OCI-LY1 (cell line): ENCODE measurements at regions not wholly inside any gene's neighbourhood (a gene's known extent, or its start where the extent isn't known, plus 50 kb on each side); places are given as distances from the start of the nearest gene placed in this dataset.

ENCODE experiments used
- H2AFZ ChIP-seq: fragments of 200-600 bp; sonication (generic), shearing (Covaris generic); 2 replicates; pipeline ENCODE4 v1.6.0; 2014; ENCODE audit warnings: antibody characterized with exemption, mild to moderate bottlenecking, low read length
- H3F3A ChIP-seq: fragments of 200-600 bp; sonication (generic), shearing (Covaris generic); 2 replicates; pipeline ENCODE4 v1.6.0; 2014; ENCODE audit warnings: mild to moderate bottlenecking, antibody characterized with exemption, low read length, moderate library complexity; ENCODE audit not compliant: insufficient read depth
- H3K27ac ChIP-seq: fragments of 200-600 bp; sonication (generic); 2 replicates; pipeline ENCODE4 v1.5.1; 2014; ENCODE audit warnings: low read length, mixed run types, mild to moderate bottlenecking, low read depth; ENCODE audit not compliant: poor library complexity, severe bottlenecking
- H3K27me3 ChIP-seq: fragments of 200-600 bp; sonication (generic); 2 replicates; pipeline ENCODE4 v1.6.0; 2014; ENCODE audit warnings: antibody characterized with exemption, mild to moderate bottlenecking, low read length, moderate library complexity; ENCODE audit not compliant: insufficient read depth
- H3K36me3 ChIP-seq: fragments of 200-600 bp; sonication (generic); 2 replicates; pipeline ENCODE4 v1.6.1; 2014; ENCODE audit warnings: mild to moderate bottlenecking, antibody characterized with exemption, low read length, moderate library complexity, mixed read lengths; ENCODE audit not compliant: insufficient read depth
- H3K4me1 ChIP-seq: fragments of 200-600 bp; sonication (generic); 2 replicates; pipeline ENCODE4 v1.5.1; 2014; ENCODE audit warnings: mild to moderate bottlenecking, low read length, moderate library complexity; ENCODE audit not compliant: insufficient read depth, severe bottlenecking
- H3K4me2 ChIP-seq: fragments of 200-600 bp; sonication (generic), shearing (Covaris generic); 2 replicates; pipeline ENCODE4 v1.6.1; 2014; ENCODE audit warnings: low read length
- H3K4me3 ChIP-seq: fragments of 200-600 bp; sonication (generic); 2 replicates; pipeline ENCODE4 v1.5.1; 2014; ENCODE audit warnings: low read length, low read depth, mild to moderate bottlenecking, mixed read lengths; ENCODE audit not compliant: poor library complexity, severe bottlenecking
- H3K79me2 ChIP-seq: fragments of 200-600 bp; shearing (Covaris generic); 2 replicates; pipeline ENCODE4 v1.6.1; 2016; ENCODE audit warnings: mixed run types, low read length, mixed read lengths; ENCODE audit not compliant: insufficient read depth
- H3K9ac ChIP-seq: fragments of 200-600 bp; sonication (generic), shearing (Covaris generic); 2 replicates; pipeline ENCODE4 v1.6.1; 2014; ENCODE audit warnings: mild to moderate bottlenecking, low read length, mixed read lengths
- H3K9me2 ChIP-seq: fragments of 200-600 bp; sonication (generic), shearing (Covaris generic); 2 replicates; pipeline ENCODE4 v1.6.1; 2014; ENCODE audit warnings: low read depth, mild to moderate bottlenecking, low read length, mixed read lengths
- H3K9me3 ChIP-seq: fragments of 200-600 bp; shearing (Covaris generic); 2 replicates; pipeline ENCODE4 v1.6.1; 2014; ENCODE audit warnings: low read length, mixed read lengths
- H4K20me1 ChIP-seq: fragments of 200-600 bp; sonication (generic), shearing (Covaris generic); 2 replicates; pipeline ENCODE4 v1.6.0; 2016; ENCODE audit warnings: mild to moderate bottlenecking, low read length; ENCODE audit not compliant: insufficient read depth
- EZH2 ChIP-seq: fragments of 200-600 bp; sonication (generic), shearing (Covaris generic); IDR thresholded peaks from 2 replicates; pipeline ENCODE4 v1.8.0; 2017; ENCODE audit warnings: borderline replicate concordance, mixed run types, mild to moderate bottlenecking, antibody characterized with exemption, low read length, moderate library complexity, mixed read lengths
- TF ChIP-seq, protein P1 (sequence below): fragments of 200-600 bp; sonication (generic), shearing (Covaris generic); IDR thresholded peaks from 2 replicates; pipeline ENCODE4 v1.5.1; 2017; ENCODE audit warnings: mild to moderate bottlenecking, antibody characterized with exemption, low read length, moderate library complexity, mixed read lengths

DNA sequence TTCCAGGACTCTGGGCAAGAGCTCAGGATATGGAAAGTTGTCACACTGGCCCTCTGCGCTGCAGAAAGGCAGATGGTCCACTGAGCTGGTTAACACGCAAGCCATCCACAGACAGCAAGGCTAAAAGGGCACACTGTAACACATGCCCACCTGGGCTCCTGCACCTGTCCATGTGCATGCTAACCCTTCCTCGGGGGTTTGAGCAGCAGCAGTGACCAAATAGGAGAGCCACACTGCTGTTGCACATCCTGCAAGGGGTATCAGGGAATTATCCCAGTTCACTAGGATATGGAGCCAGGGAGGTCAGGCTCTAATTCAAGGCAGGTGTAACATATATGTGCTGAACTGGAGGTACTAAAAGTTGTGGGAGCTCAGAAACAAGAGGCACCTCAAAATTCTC is 471.0 kb upstream of the CDH5 start:
- Histone ChIP-seq H3K4me1 (no peaks in the 10 kb centered on the region), H3K27ac (no peak overlapping the region), H4K20me1 (no peaks in the 10 kb centered on the region), H3K9me2 (no peaks in the 10 kb centered on the region), H3F3A (no peaks in the 10 kb centered on the region), H3K27me3 (0 out of 2 replicates have a peak, but pooled peaks cover 4% of the 10 kb centered on the region), H3K9me3 (no peaks in the 10 kb centered on the region), H3K9ac (no peak overlapping the region), H3K4me3 (no peak overlapping the region), H3K4me2 (no peak overlapping the region), H2AFZ (no peak overlapping the region), H3K79me2 (no peaks in the 10 kb centered on the region), H3K36me3 (no peaks in the 10 kb centered on the region)
- TF ChIP-seq, protein P1, sequence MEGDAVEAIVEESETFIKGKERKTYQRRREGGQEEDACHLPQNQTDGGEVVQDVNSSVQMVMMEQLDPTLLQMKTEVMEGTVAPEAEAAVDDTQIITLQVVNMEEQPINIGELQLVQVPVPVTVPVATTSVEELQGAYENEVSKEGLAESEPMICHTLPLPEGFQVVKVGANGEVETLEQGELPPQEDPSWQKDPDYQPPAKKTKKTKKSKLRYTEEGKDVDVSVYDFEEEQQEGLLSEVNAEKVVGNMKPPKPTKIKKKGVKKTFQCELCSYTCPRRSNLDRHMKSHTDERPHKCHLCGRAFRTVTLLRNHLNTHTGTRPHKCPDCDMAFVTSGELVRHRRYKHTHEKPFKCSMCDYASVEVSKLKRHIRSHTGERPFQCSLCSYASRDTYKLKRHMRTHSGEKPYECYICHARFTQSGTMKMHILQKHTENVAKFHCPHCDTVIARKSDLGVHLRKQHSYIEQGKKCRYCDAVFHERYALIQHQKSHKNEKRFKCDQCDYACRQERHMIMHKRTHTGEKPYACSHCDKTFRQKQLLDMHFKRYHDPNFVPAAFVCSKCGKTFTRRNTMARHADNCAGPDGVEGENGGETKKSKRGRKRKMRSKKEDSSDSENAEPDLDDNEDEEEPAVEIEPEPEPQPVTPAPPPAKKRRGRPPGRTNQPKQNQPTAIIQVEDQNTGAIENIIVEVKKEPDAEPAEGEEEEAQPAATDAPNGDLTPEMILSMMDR = no peak
- no peak for TF ChIP-seq EZH2

DNA sequence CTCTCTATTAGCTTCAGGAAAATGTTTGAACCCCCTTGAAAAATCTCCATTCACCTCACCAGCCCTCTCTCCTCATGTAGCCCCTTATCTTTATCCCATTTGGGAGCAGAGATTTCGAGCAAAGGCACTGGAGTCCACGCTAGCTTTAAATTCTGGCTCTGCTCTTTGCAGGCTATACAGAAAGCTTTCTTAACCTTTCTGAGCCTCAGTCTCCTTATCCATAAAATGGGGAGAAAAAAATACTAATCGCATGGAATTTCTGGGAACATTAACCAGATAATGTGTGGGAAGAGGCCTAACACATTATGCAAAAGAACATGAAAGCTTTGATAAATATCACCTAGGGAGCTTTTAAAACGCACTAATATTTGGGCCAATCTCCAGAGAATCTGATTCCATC is 476.3 kb upstream of the CDH5 start:
- Histone ChIP-seq H4K20me1 (no peaks in the 10 kb centered on the region), H3K79me2 (no peaks in the 10 kb centered on the region), H3K4me2 (no peak overlapping the region), H3K27me3 (no peaks in the 10 kb centered on the region), H3K9me3 (no peaks in the 10 kb centered on the region), H3F3A (no peaks in the 10 kb centered on the region), H3K27ac (no peak overlapping the region), H3K9me2 (no peaks in the 10 kb centered on the region), H2AFZ (no peak overlapping the region), H3K9ac (no peak overlapping the region), H3K4me3 (no peak overlapping the region), H3K36me3 (no peaks in the 10 kb centered on the region), H3K4me1 (no peaks in the 10 kb centered on the region)
- no peak for TF ChIP-seq EZH2
- TF ChIP-seq, protein P1 = no peak

GRCh38 chr16:65889533-65889966 is 476.9 kb upstream of the CDH5 start:
- no peaks in the 10 kb centered on the region for H3K79me2 ChIP-seq
- H3K36me3 ChIP-seq = no peaks in the 10 kb centered on the region
- no peaks in the 10 kb centered on the region for H4K20me1 ChIP-seq
- no peak overlapping the region for H3K9ac ChIP-seq
- no peak overlapping the region for H3K4me3 ChIP-seq
- no peaks in the 10 kb centered on the region for H3K9me2 ChIP-seq
- H3K27me3 ChIP-seq = no peaks in the 10 kb centered on the region
- H2AFZ ChIP-seq = no peak overlapping the region
- no peaks in the 10 kb centered on the region for H3K4me1 ChIP-seq
- H3F3A ChIP-seq = no peaks in the 10 kb centered on the region
- H3K4me2 ChIP-seq = no peak overlapping the region
- no peak overlapping the region for H3K27ac ChIP-seq
- no peaks in the 10 kb centered on the region for H3K9me3 ChIP-seq
- no peak for TF ChIP-seq EZH2
- TF ChIP-seq, protein P1 = no peak
